ENCODE measurements at regions not wholly inside any gene's neighbourhood (a gene's known extent, or its start where the extent isn't known, plus 50 kb on each side); places are given as distances from the start of the nearest gene placed in this dataset.

- no peak overlapping the region for H2BK120ac ChIP-seq (replicated peaks; ENCODE audit: low read depth, low read length)
- CTCF ChIA-PET (ENCODE audit: partially characterized antibody) = interaction anchor here (0.7 to 1.0 kb wide), 2 partner anchors 26 to 313 kb away, joined by 4 to 5 read pairs; no protein-coding TSS in a partner anchor
- H2AK5ac ChIP-seq (ENCODE audit: low read depth, low read length) = no peak overlapping the region
- H3K14ac ChIP-seq (ENCODE audit: insufficient read length) = no peak overlapping the region
- H3K4me2 ChIP-seq (ENCODE audit: insufficient read depth in 1 of 2, low read depth in 2 of 2, low read length in 2 of 2) = no peak overlapping the region
- no peak overlapping the region for H2BK12ac ChIP-seq (ENCODE audit: low read depth, low read length)
- no peaks in the 10 kb centered on the region for H3K79me1 ChIP-seq (ENCODE audit: low read depth, low read length)
- no peak overlapping the region for H2BK5ac ChIP-seq (ENCODE audit: low read depth, low read length)
- POLR2A ChIA-PET (ENCODE audit: partially characterized antibody) = no interaction called here
- no peak for FAIRE-seq
- H3K4me1 ChIP-seq (replicated peaks in 1 of 4; ENCODE audit: control insufficient read depth in 3 of 4, insufficient read depth in 4 of 4, low read length in 3 of 4) = no peaks in the 10 kb centered on the region
- H3K18ac ChIP-seq (ENCODE audit: extremely low read depth, low read length) = no peak overlapping the region
- no peak overlapping the region for H3K4ac ChIP-seq (replicated peaks; ENCODE audit: insufficient read length, low read depth, low read length)
- no peak overlapping the region for H4K5ac ChIP-seq (ENCODE audit: insufficient read length, low read depth, low read length)
- H4K91ac ChIP-seq (replicated peaks; ENCODE audit: insufficient read length, low read length) = no peak overlapping the region
- H3K27me3 ChIP-seq (replicated peaks in 1 of 4; ENCODE audit: control insufficient read depth in 3 of 4, extremely low read depth in 1 of 4, insufficient read depth in 3 of 4, low read length in 3 of 4) = no peaks in the 10 kb centered on the region; a peak in 1 of 7 replicates
- H3K56ac ChIP-seq (replicated peaks; ENCODE audit: insufficient read length, low read depth, low read length) = no peak overlapping the region
- no peak overlapping the region for H2BK20ac ChIP-seq (ENCODE audit: low read length)
- H2BK15ac ChIP-seq (ENCODE audit: low read length) = no peak overlapping the region
- H2AFZ ChIP-seq (ENCODE audit: low read length) = no peak overlapping the region
- H3K79me2 ChIP-seq (ENCODE audit: control insufficient read depth in 1 of 2, insufficient read depth in 2 of 2, low read length in 2 of 2) = no peaks in the 10 kb centered on the region
- no peak overlapping the region for H3K27ac ChIP-seq (ENCODE audit: low read depth, low read length)
- no peak overlapping the region for H3K4me3 ChIP-seq (ENCODE audit: extremely low read depth in 1 of 4, insufficient read depth in 2 of 4, low read depth in 3 of 4, low read length in 4 of 4)
- no peak for DNase-seq (ENCODE audit: low read depth in 1 of 2, low spot score in 2 of 2)
- H3K36me3 ChIP-seq (ENCODE audit: control insufficient read depth in 2 of 4, insufficient read depth in 4 of 4, low read length in 3 of 4) = no peaks in the 10 kb centered on the region
- H3K9me3 ChIP-seq (ENCODE audit: insufficient read depth in 2 of 2, low read depth in 1 of 2, low read length in 1 of 2) = no peaks in the 10 kb centered on the region
- H4K8ac ChIP-seq (ENCODE audit: extremely low read depth, insufficient read depth, low read length) = no peak overlapping the region
- no peaks in the 10 kb centered on the region for H4K20me1 ChIP-seq (replicated peaks in 1 of 2; ENCODE audit: control insufficient read depth in 1 of 2, insufficient read depth in 2 of 2, low read length in 2 of 2)
- H3K23ac ChIP-seq (ENCODE audit: insufficient read length) = no peak overlapping the region
- TF ChIP-seq BRCA1 (IDR thresholded peaks at IDR 0.05; ENCODE audit: low read depth, low read length) (no peak), SP4 (IDR thresholded peaks at IDR 0.05; ENCODE audit: low read length) (no peak)
- no peaks in the 10 kb centered on the region for H3K23me2 ChIP-seq (ENCODE audit: low read depth, low read length)
- no peak overlapping the region; a peak in 1 of 7 replicates for H3K9ac ChIP-seq (replicated peaks in 1 of 4; ENCODE audit: extremely low read depth in 1 of 4, low read depth in 3 of 4, low read length in 3 of 4)
These were observed 51.1 kb upstream of the DLX2 start for GRCh38 chr2:172153757-172154156.
